Prostate gland (tissue), 2 donors: ENCODE measurements at regions not wholly inside any gene's neighbourhood (a gene's known extent, or its start where the extent isn't known, plus 50 kb on each side); places are given as distances from the start of the nearest gene placed in this dataset.

Experiments used
- POLR2A ChIP-seq: fragments of 450-650 bp; IDR thresholded peaks from one replicate; pipeline ENCODE4 v1.6.1; 2016; ENCODE audit warnings: antibody characterized with exemption, mild to moderate bottlenecking
- TF ChIP-seq, protein P1 (sequence below), 4 experiments: fragments of 200-600 bp in 2 of 4; fragments of 450-650 bp in 2 of 4; sonication (generic) in 2 of 4; IDR thresholded peaks; 1 replicate in 3 of 4; 2 replicates in 1 of 4; pipeline ENCODE4 v1.5.1; 2016 to 2019; ENCODE audit warnings: antibody characterized with exemption in 4 of 4, mild to moderate bottlenecking in 2 of 4, moderate library complexity in 2 of 4

DNA sequence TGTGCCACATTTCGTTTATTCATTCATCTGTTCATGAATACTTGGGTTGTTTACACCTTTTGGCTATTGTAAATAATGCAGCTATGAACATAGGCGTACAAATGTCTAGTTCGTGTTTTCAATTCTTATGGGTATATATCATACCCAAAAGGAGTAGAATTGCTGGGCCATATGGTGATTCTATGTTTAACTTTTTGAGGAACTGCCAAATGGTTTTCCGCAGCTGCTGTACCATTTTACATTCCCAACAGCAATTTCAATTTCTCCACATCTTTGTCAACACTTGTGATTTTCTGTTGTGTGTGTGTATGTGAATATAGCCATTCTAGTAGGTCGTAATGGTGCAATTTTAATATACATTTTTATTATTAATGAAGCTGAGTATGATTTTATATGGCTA is 326.2 kb downstream of the ETNK1 start:
- TF ChIP-seq POLR2A = no peak
- TF ChIP-seq, protein P1, sequence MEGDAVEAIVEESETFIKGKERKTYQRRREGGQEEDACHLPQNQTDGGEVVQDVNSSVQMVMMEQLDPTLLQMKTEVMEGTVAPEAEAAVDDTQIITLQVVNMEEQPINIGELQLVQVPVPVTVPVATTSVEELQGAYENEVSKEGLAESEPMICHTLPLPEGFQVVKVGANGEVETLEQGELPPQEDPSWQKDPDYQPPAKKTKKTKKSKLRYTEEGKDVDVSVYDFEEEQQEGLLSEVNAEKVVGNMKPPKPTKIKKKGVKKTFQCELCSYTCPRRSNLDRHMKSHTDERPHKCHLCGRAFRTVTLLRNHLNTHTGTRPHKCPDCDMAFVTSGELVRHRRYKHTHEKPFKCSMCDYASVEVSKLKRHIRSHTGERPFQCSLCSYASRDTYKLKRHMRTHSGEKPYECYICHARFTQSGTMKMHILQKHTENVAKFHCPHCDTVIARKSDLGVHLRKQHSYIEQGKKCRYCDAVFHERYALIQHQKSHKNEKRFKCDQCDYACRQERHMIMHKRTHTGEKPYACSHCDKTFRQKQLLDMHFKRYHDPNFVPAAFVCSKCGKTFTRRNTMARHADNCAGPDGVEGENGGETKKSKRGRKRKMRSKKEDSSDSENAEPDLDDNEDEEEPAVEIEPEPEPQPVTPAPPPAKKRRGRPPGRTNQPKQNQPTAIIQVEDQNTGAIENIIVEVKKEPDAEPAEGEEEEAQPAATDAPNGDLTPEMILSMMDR (IDR thresholded peaks at IDR 0.05) = no peak
